GM23248 (cell line): ENCODE measurements at regions not wholly inside any gene's neighbourhood (a gene's known extent, or its start where the extent isn't known, plus 50 kb on each side); places are given as distances from the start of the nearest gene placed in this dataset.

Experiments used
- EZH2 ChIP-seq: fragments of 200-600 bp; sonication (generic); IDR thresholded peaks from 2 replicates; pipeline ENCODE4 v1.6.1; 2018; ENCODE audit warnings: antibody characterized with exemption, mild to moderate bottlenecking; ENCODE audit not compliant: insufficient read depth, poor library complexity, severe bottlenecking
- EZH2phosphoT487 ChIP-seq: fragments of 200-600 bp; sonication (generic); IDR thresholded peaks from 2 replicates; pipeline ENCODE4 v1.6.1; 2018; ENCODE audit warnings: antibody characterized with exemption, moderate library complexity, mild to moderate bottlenecking, low read depth; ENCODE audit not compliant: insufficient read depth

DNA sequence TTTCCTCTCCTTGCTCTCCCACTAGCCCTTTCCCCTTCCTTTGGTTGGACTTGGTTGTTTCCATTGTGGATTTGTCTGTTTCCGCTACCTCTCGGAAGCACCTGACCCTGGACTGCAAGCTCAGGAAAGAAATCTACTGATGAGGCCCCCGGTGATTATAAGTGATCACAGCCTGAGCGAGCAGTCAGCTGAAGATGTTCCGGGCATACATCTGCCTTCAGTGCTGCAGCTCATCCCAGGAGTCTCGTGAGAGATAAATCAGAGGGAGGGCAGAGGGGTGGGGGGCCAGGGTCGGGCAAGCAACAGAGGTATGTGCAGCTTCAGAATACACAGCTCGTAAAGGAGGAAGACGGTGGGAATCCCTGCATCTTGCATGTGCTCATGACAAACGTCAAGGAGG, 102.1 kb downstream of the MRPL46 start:
- TF ChIP-seq EZH2: no peak
- TF ChIP-seq EZH2phosphoT487: no peak
